ENCODE measurements at regions not wholly inside any gene's neighbourhood (a gene's known extent, or its start where the extent isn't known, plus 50 kb on each side); places are given as distances from the start of the nearest gene placed in this dataset.

GRCh38 chr6:19979986-19980385, 142.8 kb downstream of the ID4 start:
- TF ChIP-seq SMC3 (IDR thresholded peaks at IDR 0.05; ENCODE audit: low read depth, low read length) (no peak), CTCF (conservative IDR thresholded peaks at IDR 0.05; ENCODE audit: low read depth, low read length) (no peak), USF2 (IDR thresholded peaks at IDR 0.05; ENCODE audit: low read depth, low read length) (no peak), RFX5 (IDR thresholded peaks at IDR 0.05; ENCODE audit: low read depth, low read length) (no peak)
